NCI-H2107 treated with DMSO at 0.1 percent for 48 hours (cell line): ENCODE measurements at regions not wholly inside any gene's neighbourhood (a gene's known extent, or its start where the extent isn't known, plus 50 kb on each side); places are given as distances from the start of the nearest gene placed in this dataset.
"Not testable (repeated sequence)": the region's sequence is repeated elsewhere in the genome, so short reads cannot be mapped to it uniquely, and the experiment has no call there.

Source experiments
- DNase-seq: peaks from one replicate; lab custom pipeline; 2025; ENCODE audit not compliant: unreplicated experiment; lab: John Stamatoyannopoulos, UW

GRCh38 chr5:131107128-131107527, 57.9 kb downstream of the HINT1 start:
- no peak for DNase-seq

- DNase-seq = no peak
Measured at GRCh38 chr5:131104169-131104808, 60.8 kb downstream of the HINT1 start.

GRCh38 chr5:131096774-131097710, 68.0 kb downstream of the HINT1 start:
- no peak for DNase-seq

- DNase-seq = not testable (repeated sequence)
Measured at GRCh38 chr5:131095561-131095960, 69.5 kb downstream of the HINT1 start.

GRCh38 chr5:131084436-131084835, 80.6 kb downstream of the HINT1 start:
- no peak for DNase-seq

- no peak for DNase-seq
Measured at GRCh38 chr5:131081913-131082488, 83.1 kb downstream of the HINT1 start.

- DNase-seq = no peak
Measured at GRCh38 chr5:131081374-131081773, 83.7 kb downstream of the HINT1 start.

- DNase-seq = no peak
Measured at GRCh38 chr5:131079232-131079631, 85.8 kb downstream of the HINT1 start.

- no peak for DNase-seq
Measured at GRCh38 chr5:131068893-131069643, 96.0 kb downstream of the HINT1 start.

GRCh38 chr5:131068076-131068475, 97.0 kb downstream of the HINT1 start:
- DNase-seq = no peak

- no peak for DNase-seq
Measured at GRCh38 chr5:131067636-131068035, 97.4 kb downstream of the HINT1 start.

GRCh38 chr5:131064669-131065371, 100.2 kb downstream of the HINT1 start:
- DNase-seq = no peak

- DNase-seq = no peak
Measured at GRCh38 chr5:131042021-131042789, 122.9 kb downstream of the HINT1 start.

- no peak for DNase-seq
Measured at GRCh38 chr5:131023498-131023865, 141.6 kb downstream of the HINT1 start.

- DNase-seq = no peak
Measured at GRCh38 chr5:131022811-131023497, 142.1 kb downstream of the HINT1 start.

- DNase-seq = no peak
Measured at GRCh38 chr5:131021646-131022045, 143.4 kb downstream of the HINT1 start.

- DNase-seq = no peak
Measured at GRCh38 chr5:131019601-131020315, 145.3 kb downstream of the HINT1 start.

GRCh38 chr5:131019111-131019510, 145.9 kb downstream of the HINT1 start:
- DNase-seq = no peak

- DNase-seq = no peak
Measured at GRCh38 chr5:131008329-131008728, 156.7 kb downstream of the HINT1 start.
